T-helper 2 cell treated with Interferon-gamma antibody and Interleukin-4, amounts not matched to agents 5 μg/mL and 100 μg/mL, for 36 hours (primary cell): ENCODE measurements at regions not wholly inside any gene's neighbourhood (a gene's known extent, or its start where the extent isn't known, plus 50 kb on each side); places are given as distances from the start of the nearest gene placed in this dataset.

Experiments used
- DNase-seq: peaks from one replicate; pipeline ENCODE4 v3.0.0; 2021; ENCODE audit warnings: low spot score
- H3K27ac Mint-ChIP-seq: one replicate; pipeline ENCODE4 v1.8.0; 2021; ENCODE audit warnings: mild to moderate bottlenecking, mixed read lengths
- H3K27me3 Mint-ChIP-seq: one replicate; pipeline ENCODE4 v1.8.0; 2021; ENCODE audit warnings: low read depth, mixed read lengths
- H3K36me3 Mint-ChIP-seq: one replicate; pipeline ENCODE4 v1.8.0; 2021; ENCODE audit warnings: low read depth, mixed read lengths
- H3K4me1 Mint-ChIP-seq: one replicate; pipeline ENCODE4 v1.8.0; 2021; ENCODE audit warnings: low read depth, mixed read lengths
- H3K4me3 Mint-ChIP-seq: one replicate; pipeline ENCODE4 v1.8.0; 2022; ENCODE audit warnings: mild to moderate bottlenecking, moderate library complexity, mixed read lengths
- H3K9me3 Mint-ChIP-seq: one replicate; pipeline ENCODE4 v1.8.0; 2021; ENCODE audit warnings: mixed read lengths

DNA sequence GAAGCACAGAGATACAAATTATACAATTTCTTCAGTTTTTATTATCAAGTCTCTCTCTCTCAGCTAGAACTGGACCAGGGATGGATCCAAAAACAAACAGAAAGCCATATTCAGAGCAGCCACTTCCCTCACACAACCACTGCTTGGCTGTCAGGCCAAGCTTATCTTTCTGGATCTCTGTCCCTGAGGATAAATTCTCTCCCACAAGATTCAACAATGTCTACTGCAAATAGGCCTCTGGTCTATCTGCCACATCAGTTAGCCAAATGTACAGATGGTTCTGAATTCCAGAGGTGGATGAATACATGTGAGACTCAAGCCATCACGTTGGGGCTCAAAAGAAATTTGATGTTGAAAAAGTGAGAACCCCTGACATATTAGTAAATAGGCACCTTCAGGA, 350.9 kb downstream of the LTN1 start:
- H3K4me3 Mint-ChIP-seq = no peak overlapping the region
- H3K36me3 Mint-ChIP-seq = no peaks in the 10 kb centered on the region
- no peak overlapping the region for H3K27ac Mint-ChIP-seq
- DNase-seq = no peak
- H3K4me1 Mint-ChIP-seq = peaks cover 3% of the 10 kb centered on the region
- no peaks in the 10 kb centered on the region for H3K27me3 Mint-ChIP-seq
- H3K9me3 Mint-ChIP-seq = no peaks in the 10 kb centered on the region

DNA sequence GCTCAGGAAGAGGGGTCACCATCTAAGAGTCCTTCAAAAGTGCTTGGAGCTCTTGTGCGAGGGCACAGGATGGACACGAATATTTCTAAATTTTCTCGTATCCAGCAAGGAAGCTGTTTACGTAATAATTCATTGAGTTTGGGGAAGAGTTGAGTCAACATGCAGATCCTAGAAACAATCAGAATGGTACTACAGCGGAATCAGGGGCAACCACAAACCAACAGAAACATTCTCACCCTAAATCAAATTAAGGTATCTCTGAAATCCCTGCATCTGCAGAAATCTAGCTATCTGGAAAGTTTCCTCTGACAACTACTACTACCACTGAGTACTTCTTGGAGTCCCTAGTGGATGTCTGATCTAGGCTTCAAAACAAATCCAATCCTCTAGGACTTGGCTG, 352.4 kb downstream of the LTN1 start:
- Mint-ChIP-seq H3K9me3 (no peaks in the 10 kb centered on the region), H3K36me3 (no peaks in the 10 kb centered on the region), H3K27me3 (no peaks in the 10 kb centered on the region), H3K27ac (no peak overlapping the region), H3K4me1 (peaks cover 5% of the 10 kb centered on the region), H3K4me3 (no peak overlapping the region)
- DNase-seq = no peak

DNA sequence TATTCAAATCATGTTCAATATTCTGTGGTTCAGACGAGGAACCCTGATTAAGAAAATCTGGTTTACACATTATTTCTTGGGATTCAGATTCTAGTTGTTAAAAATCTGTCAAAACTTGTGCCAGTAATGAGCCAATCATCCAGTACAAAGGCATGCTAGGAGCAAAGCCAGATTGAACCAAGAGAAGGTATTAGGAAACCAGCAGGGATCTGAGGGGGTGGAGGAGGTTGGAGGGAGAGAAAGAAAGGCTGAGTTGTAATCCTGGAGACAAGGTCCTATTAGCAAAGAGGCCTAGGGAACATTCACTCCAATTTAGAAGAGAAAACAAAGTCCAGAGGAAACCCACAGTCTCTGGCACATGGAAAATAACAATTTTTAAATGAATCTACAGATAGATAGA, 352.9 kb downstream of the LTN1 start:
- Mint-ChIP-seq H3K27me3 (no peaks in the 10 kb centered on the region), H3K4me1 (peaks cover 5% of the 10 kb centered on the region), H3K9me3 (no peaks in the 10 kb centered on the region), H3K4me3 (no peak overlapping the region), H3K27ac (no peak overlapping the region), H3K36me3 (no peaks in the 10 kb centered on the region)
- DNase-seq = no peak

DNA sequence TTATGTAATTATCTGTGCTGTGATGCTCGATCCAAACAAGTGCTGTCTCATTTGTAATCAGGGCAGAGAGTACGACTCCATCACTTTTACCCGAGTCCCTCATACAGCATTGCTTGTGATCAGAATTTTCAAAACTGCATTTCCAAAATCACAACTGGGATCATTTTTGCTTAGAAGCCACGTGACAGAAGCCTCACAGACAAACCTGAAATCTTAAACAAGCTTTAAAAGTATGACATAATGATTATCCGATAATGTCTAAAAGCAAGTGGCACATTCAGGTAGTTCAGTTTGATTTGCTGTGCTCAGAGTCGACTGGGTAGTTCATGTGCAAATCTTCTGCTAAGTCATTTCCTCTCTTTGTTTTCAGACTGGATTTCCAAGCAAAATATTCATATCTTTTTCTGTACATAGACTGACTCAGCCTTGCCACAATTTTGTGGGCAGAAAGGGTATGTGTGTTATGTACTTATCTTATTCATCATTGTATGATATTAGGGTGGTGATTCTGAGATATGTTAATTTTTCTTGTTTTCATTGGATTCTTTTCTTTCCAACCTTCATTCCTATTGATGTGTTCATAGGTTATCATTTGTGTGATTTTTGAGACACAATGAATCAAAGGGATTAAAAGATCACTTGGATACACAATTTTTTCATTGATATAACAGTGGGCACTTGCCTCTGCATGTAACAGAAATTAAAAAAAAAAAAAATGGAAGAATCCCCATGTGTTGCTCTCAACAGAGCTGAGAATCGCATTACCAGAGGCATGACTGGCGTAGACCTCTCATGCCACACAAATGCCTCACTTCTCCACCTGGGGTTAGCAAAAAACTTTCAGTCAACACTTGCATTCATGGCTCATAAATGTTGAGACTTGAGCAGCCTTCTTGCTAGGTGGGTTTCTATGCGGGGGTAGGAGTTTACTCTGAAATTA, 355.7 kb downstream of the LTN1 start:
- no peaks in the 10 kb centered on the region for H3K9me3 Mint-ChIP-seq
- H3K4me1 Mint-ChIP-seq = peaks cover 5% of the 10 kb centered on the region
- no peak overlapping the region for H3K27ac Mint-ChIP-seq
- H3K36me3 Mint-ChIP-seq = no peaks in the 10 kb centered on the region
- no peak overlapping the region for H3K4me3 Mint-ChIP-seq
- H3K27me3 Mint-ChIP-seq = no peaks in the 10 kb centered on the region
- DNase-seq = no peak

DNA sequence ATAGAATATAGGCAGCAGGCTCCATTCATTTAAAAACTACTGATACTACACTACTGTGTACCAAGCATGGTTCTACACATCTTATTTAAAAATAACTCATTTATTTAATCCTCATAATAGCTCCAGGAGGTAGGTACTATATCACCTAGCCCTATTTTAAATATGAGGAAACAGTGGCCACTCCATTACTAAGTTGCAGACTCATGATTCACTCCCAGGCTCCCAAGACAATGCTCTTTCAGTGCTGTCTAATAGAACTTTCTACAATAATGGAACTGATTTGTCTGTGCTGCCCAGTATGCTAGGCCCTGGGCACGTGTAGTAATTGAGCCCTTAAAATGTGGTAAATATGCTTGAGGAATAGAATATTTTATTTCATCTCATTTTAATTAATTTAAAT, 357.1 kb downstream of the LTN1 start:
- Mint-ChIP-seq H3K27me3 (no peaks in the 10 kb centered on the region), H3K4me3 (no peak overlapping the region), H3K36me3 (no peaks in the 10 kb centered on the region), H3K27ac (no peak overlapping the region), H3K4me1 (peaks cover 5% of the 10 kb centered on the region), H3K9me3 (no peaks in the 10 kb centered on the region)
- DNase-seq = no peak

DNA sequence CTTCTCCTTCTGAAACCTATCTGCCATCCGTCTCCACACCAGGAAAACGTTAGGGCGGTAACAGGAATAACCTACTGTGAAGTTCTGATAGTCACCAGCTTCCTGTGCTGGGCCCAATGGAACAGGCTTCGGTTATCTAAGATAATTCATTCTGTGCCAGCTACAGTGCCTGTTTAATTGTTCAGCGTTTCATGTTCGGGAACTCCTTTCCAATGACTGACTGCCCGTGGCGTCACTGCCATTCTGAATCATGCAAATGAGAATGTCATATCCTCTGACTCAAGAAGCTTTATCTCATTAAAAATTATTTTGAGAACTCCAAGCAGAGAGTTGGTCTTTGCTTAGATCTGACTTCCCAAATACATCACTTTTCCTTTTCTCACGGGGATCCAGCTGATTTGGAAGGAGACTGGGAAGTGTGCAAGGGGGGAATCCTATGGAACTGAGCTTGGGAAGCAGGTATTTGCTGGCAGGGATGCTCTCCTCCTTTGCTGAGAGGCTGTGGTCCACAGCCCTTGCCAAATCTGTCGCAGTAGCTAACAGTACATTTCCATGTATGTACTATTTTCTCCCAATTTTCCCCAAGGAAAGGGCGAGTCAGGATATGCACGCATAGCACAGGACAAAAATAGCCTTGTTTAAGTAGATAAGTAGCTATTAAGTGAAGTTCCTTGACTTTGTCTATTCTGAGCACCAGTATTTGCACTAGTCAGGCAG, 358.7 kb downstream of the LTN1 start:
- peaks cover 5% of the 10 kb centered on the region for H3K4me1 Mint-ChIP-seq
- H3K36me3 Mint-ChIP-seq = no peaks in the 10 kb centered on the region
- H3K9me3 Mint-ChIP-seq = no peaks in the 10 kb centered on the region
- no peak overlapping the region for H3K27ac Mint-ChIP-seq
- no peaks in the 10 kb centered on the region for H3K27me3 Mint-ChIP-seq
- no peak overlapping the region for H3K4me3 Mint-ChIP-seq
- no peak for DNase-seq

DNA sequence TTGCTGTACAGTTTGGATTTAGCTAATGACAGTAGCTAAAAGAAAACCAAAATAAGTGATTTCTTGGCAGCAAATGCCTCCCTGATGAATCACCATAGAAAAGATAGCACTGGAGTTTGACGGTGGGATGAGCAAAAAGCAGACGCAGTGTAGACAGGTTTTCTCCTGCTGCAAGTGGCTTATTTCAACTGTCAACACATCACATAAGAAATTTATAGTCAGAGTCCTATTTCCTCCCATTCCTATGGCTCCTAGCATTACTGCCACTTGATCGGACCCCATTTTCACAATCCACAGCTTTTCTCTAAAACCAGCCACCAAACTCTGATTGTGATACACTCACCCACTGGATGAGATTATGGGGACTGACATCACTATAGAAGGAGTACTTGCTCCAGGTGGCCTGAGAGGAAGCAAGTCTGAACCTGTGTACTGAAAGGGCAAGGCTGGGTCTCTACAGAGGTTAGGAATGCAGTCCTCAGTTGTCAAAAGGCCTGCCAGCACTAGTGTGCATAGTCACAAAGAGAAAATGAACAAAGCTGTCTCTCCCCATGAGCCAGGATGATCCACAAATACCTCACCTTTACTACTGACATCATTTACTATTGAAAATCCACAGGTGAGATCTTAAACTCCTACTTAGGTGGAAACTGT, 359.8 kb downstream of the LTN1 start:
- H3K27ac Mint-ChIP-seq = no peak overlapping the region
- no peaks in the 10 kb centered on the region for H3K36me3 Mint-ChIP-seq
- no peaks in the 10 kb centered on the region for H3K9me3 Mint-ChIP-seq
- H3K4me1 Mint-ChIP-seq = peaks cover 5% of the 10 kb centered on the region
- no peak overlapping the region for H3K4me3 Mint-ChIP-seq
- DNase-seq = no peak
- no peaks in the 10 kb centered on the region for H3K27me3 Mint-ChIP-seq

DNA sequence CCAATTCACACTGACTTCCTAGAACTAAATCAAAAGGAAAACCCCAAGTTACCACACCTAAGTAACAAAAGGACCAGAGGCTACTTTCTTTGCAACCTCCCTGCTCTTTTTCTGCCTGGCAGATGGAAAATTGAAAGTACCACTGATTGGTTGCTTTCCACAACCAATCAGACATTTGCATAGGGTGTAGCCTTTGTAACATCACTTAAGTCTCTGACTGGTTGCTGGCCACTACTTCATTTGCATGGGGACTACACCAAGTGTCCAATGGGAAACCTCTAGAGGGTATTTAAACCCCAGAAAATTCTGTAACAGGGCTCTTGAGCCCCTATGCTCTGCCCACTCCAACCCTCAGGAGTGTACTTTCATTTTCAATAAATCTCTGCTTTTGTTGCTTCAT, 365.0 kb downstream of the LTN1 start:
- Mint-ChIP-seq H3K36me3 (no peaks in the 10 kb centered on the region), H3K27ac (no peak overlapping the region), H3K4me1 (peaks cover 4% of the 10 kb centered on the region), H3K9me3 (peaks cover 8% of the 10 kb centered on the region), H3K27me3 (no peaks in the 10 kb centered on the region), H3K4me3 (no peak overlapping the region)
- no peak for DNase-seq

DNA sequence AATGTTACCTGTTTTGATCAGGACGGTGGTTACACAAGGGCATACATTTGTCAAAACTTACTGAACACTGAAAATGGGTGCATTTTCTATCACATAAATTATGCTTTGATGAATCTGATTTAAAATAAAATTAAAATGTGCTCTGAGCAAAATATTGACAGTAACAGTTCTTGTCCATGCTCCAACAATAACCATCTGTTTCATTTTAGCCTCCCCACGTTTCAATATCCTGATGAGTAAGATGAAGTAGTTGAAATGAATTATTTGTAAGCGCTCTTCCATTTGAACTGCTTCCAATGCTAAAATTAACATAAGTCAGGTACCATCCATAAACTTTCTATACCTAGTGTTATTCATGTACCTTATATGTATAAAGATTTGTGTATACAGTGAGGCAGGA, 365.4 kb downstream of the LTN1 start:
- DNase-seq = no peak
- Mint-ChIP-seq H3K36me3 (no peaks in the 10 kb centered on the region), H3K4me1 (peaks cover 4% of the 10 kb centered on the region), H3K9me3 (peaks cover 8% of the 10 kb centered on the region), H3K27ac (no peak overlapping the region), H3K4me3 (no peak overlapping the region), H3K27me3 (no peaks in the 10 kb centered on the region)

DNA sequence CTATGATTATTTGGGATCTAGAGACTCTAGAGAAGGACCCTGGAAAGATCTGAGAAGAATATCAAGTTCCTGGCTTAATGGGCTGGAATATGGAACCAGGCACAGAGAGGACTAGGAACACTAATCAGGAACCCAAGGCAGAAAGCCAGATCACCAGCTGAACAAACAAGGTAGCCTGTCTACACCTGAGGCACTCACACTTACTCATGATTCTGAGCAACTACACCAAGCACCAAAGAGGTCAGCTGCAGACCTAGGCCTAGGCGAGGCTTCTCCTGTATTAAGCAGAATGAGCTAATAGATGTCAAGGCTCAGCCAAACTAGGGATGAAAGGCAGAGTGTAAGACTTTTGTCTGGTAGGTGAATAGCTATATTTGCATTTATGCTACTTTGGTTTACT, 368.1 kb downstream of the LTN1 start:
- H3K27ac Mint-ChIP-seq = no peak overlapping the region
- no peak for DNase-seq
- peaks cover 4% of the 10 kb centered on the region for H3K4me1 Mint-ChIP-seq
- H3K27me3 Mint-ChIP-seq = no peaks in the 10 kb centered on the region
- H3K4me3 Mint-ChIP-seq = no peak overlapping the region
- H3K9me3 Mint-ChIP-seq = peaks cover 8% of the 10 kb centered on the region
- H3K36me3 Mint-ChIP-seq = peaks cover 2% of the 10 kb centered on the region

DNA sequence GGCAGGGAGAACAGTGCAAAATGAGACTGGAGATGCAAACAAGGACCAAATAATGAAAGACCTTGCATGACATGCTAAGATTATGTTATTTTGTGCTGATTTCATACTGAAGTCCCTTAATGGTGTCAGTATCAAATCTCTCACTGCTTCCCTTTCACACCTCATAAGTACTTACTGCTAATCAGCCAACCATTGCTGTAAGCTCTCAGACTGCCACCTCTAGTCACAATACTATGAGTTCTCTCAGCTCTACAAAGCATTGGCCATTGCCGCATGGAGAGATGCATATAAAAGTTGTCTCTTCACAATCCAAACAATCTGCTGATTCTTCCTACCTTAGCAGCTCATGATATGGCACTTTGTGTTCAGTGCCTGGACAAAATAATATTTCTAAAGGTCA, 375.4 kb downstream of the LTN1 start:
- Mint-ChIP-seq H3K4me1 (no peaks in the 10 kb centered on the region), H3K27me3 (no peaks in the 10 kb centered on the region), H3K4me3 (no peak overlapping the region), H3K27ac (no peak overlapping the region), H3K36me3 (peaks cover 2% of the 10 kb centered on the region), H3K9me3 (no peaks in the 10 kb centered on the region)
- no peak for DNase-seq

DNA sequence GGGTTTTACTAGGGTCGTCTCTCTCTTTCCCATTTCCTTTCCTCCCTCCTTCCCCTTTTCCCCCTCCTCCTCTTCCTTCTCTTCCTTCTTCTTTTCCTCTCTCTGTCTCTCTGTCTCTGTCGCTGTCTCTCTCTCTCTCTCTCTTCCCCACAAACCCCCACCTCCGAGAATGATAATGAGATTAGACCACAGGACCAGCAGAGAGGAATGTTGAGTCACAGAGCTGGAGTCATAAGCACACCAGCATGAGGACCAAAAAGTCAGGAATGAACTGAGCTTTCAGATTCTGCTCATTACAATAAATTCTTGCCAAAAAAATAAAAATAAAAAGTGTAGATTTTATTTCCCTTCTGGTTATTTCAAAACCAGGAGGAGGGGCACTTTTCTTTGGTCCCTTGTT, 377.4 kb downstream of the LTN1 start:
- no peak overlapping the region for H3K4me3 Mint-ChIP-seq
- no peaks in the 10 kb centered on the region for H3K4me1 Mint-ChIP-seq
- no peak for DNase-seq
- H3K9me3 Mint-ChIP-seq = no peaks in the 10 kb centered on the region
- no peak overlapping the region for H3K27ac Mint-ChIP-seq
- H3K36me3 Mint-ChIP-seq = peaks cover 1% of the 10 kb centered on the region
- H3K27me3 Mint-ChIP-seq = no peaks in the 10 kb centered on the region

DNA sequence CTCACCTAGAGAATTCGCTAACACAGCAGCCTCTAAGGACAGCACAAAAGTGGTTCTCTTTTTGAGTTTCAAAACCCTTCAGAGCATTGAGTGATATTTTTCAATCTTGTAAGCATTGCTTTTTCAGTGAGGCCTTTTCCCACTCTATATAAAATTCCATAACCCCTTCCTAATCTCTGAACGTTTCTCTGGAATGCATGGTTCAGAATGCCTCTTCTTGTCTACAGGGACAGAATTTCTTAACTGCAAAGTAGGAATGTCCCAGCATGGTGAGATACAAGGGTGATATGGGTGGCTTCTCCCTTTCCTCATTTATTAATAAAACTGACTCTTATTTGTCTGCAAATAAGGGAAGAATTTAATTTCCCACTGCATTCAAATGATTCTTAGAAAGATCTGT, 377.9 kb downstream of the LTN1 start:
- H3K27ac Mint-ChIP-seq = no peak overlapping the region
- no peaks in the 10 kb centered on the region for H3K4me1 Mint-ChIP-seq
- H3K36me3 Mint-ChIP-seq = peaks cover 1% of the 10 kb centered on the region
- no peak overlapping the region for H3K4me3 Mint-ChIP-seq
- no peaks in the 10 kb centered on the region for H3K27me3 Mint-ChIP-seq
- no peak for DNase-seq
- H3K9me3 Mint-ChIP-seq = peaks cover under 1% of the 10 kb centered on the region

DNA sequence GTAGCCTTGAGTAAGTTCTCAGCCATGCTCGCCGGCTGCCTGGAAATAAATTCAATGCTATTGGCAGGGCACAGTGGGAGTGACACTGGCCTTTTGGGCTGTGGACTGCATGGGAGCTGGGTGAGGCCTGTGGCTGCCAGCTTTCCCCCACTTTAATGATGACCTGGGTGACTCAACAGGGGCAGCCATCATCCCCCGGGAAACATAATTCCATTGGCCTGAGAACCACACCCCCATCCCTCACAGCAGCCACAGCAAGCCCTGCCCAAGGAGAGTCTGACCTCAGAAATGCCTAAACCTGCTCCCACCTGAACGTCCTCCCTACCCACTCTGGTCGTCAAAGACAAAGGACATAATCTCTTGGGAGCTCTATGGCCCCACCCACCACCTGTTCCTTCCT, 384.0 kb downstream of the LTN1 start:
- peaks cover 12% of the 10 kb centered on the region for H3K4me1 Mint-ChIP-seq

More for the DNA sequence above, 384.0 kb downstream of the LTN1 start:
- H3K27me3 Mint-ChIP-seq = no peaks in the 10 kb centered on the region
- no peak overlapping the region for H3K27ac Mint-ChIP-seq
- peaks cover 9% of the 10 kb centered on the region for H3K36me3 Mint-ChIP-seq
- no peak overlapping the region for H3K4me3 Mint-ChIP-seq
- DNase-seq = no peak
- peaks cover 15% of the 10 kb centered on the region for H3K9me3 Mint-ChIP-seq
